Ammon's horn (tissue), 1 donor: ENCODE measurements at regions not wholly inside any gene's neighbourhood (a gene's known extent, or its start where the extent isn't known, plus 50 kb on each side); places are given as distances from the start of the nearest gene placed in this dataset.
A peak's percentile ranks its signal among the peaks of the same experiment; 100 is the strongest.
"Not testable (repeated sequence)": the region's sequence is repeated elsewhere in the genome, so short reads cannot be mapped to it uniquely, and the experiment has no call there.

ENCODE experiments used
- DNase-seq: peaks from one replicate; pipeline ENCODE4 v3.0.0-alpha.2; 2016; ENCODE audit warnings: low spot score

DNA sequence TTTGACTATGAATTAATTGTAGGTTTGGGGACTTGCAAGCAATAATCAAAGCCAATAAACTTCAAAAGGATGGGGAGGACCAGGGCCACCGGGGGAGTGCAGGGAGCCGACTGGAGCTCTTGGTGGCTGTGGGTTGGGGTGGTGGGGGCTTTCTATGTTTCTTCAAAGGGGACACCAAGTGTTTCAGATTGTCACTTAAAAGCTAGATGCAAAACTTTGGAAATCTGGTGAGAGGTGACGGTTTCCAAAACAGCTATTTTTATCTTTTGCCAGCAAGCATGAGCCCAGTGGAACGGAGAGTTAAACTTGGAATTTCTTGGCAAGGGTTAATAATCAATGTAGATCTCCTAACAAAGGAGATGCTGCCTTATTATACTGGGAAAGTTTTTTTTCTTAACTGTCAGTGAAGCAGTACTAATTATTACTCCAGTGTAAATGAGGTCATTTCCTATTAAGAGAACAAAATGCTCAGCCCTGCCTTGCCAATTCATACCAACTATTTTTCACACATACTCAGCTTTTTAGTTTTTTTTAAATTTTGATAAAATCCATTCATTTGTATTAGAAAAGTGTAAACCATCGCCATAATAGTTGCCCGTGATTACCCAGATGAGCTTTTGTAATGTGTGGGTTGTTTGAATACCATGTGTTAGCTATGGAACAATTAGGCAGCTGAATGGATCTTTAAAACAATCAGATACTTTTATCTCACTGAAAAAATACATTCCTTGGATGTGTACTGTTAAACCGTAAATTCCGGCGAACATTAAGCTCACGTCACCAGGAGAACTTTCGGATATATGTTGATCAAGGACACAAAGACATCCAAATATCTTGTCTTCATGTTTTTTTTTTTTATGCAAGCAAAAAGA, 95.9 kb upstream of the ZNF536 start:
- DNase-seq, result no peak

DNA sequence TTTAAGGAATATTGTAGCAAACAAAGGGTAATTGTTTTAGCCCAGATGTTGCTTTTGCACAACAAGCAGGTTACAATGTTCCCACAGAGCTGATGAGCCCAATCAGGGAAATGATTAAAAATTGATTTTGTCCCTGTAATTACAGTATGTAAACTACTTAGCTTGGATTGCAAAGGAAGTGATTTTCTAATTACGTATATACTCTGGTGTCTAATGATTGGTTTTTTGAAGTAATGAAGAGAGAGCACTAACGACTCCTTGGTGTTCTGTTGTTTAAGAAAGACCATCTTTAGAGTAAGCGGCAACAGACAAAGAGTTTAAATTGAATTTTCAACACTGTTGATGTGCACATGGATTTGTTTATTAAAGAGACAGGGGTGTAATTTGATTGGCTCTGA, 95.3 kb upstream of the ZNF536 start:
- no peak for DNase-seq

DNA sequence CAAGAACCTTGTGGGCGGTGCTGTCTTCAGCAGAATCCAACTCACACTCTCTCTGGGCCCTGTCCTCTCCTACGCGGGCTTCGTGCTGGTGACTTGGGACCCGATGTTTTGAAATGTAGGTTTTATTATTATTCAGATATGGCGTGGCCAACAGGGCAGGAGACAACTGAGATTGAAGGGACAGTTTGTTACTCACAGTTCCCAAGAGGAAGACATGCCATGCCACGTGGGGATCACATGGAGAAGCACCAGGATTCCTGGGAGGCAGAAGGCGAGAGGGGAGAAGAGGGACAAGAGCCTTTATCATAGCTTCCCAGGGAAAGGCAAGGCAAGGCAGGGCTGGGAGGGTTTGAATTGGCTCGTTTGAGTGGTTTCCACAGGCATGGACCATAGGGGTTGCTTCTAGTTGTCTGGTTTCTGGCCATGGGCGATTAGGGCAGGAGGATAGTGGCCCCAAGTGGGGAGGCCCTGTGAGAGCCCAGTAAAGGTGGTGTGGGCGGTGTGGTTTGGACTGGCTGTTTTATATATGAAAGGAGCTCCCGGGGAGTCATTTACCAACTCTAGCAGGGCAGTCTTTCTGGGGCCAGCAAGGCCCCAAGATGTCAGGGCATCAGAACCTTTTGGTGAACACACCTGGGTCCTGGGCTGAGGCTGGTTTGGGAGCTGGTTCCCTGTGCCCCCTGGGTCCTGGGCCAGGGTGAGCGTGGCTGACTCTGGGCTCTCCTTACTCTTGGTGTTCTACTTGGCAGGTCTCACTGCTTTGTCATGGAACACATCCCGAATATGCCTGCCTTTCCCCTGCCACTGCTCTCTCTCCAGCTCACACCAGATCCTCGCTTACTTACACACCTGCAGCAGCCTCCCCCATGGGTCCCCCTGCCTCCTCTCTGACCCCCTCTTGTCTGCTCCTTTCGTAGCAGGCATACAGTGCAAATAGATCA, 94.0 kb upstream of the ZNF536 start:
- no peak for DNase-seq

DNA sequence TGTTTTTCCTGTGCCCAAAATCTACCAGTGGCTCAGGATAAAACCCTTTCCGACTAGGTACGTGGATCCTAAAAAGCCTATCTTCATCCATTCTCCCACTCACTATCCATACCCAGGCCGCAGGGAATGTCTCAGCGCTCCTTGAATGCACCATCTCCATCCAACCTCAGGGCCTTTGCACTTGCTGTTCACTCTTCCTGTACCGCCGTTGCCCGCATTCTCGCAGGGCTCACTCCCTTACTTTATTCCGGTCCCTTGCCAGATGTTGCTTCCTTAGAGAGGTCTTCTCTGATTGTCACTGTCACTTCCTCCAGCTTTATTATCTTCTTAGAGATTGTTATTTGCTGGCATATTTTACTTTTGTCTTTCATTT, 93.3 kb upstream of the ZNF536 start:
- no peak for DNase-seq

DNA sequence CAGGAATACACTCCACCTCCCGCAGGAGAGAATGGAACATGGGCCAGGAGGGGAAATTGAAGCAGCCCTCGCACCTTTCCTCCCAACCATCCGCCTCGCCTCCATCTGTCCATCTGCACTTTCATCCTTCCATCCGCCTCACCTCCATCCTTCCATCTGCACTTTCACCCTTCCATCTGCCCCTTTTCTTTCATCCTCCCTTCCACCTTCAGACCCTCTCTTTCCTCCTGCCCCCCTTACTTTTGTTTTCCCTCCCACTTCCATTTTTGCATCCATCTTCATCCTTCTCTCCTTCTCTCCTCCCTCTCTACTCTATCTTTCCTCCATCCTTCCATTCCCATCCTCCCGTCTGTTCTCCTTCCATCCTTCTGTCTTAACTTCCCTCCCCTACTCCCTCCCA, 92.2 kb upstream of the ZNF536 start:
- DNase-seq, result no peak

DNA sequence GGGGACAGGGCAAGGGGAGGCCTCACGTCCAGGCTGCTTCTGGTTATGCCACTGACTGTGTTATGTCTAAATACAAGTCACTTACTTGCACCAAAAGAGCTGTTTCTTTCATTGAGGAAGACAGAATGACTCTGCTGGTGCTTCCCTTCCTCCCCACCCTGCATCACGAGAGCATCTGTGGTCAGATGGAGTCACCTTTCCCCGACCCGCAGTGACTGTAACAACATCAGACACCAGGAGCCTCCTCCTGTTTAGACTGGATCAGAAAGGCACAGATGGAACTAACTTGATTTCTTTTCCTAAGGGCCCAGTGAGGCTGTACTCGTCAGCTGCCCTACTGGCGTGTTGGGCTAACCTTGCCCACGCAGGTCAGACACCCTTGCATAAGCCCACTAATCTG, 90.3 kb upstream of the ZNF536 start:
- no peak for DNase-seq

DNA sequence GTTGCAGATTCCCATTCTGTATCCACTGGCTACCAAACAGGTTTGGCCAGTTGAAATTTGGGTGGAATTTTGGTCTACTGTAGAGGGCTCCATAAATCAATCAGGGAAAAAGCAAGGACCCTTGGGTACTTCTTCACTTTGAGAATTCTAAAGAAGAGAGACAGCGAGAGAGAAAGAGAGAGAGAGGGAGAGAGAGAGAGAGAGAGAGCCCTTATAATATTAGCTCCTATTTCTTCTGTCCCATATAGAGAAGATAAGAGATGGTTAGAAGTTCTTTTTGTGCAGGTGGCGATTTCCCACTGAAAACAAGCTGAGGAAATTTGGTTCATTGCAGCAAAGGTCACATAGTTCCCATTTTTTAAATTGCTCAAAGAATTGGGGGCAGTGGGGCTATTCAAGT, 88.6 kb upstream of the ZNF536 start:
- no peak for DNase-seq

DNA sequence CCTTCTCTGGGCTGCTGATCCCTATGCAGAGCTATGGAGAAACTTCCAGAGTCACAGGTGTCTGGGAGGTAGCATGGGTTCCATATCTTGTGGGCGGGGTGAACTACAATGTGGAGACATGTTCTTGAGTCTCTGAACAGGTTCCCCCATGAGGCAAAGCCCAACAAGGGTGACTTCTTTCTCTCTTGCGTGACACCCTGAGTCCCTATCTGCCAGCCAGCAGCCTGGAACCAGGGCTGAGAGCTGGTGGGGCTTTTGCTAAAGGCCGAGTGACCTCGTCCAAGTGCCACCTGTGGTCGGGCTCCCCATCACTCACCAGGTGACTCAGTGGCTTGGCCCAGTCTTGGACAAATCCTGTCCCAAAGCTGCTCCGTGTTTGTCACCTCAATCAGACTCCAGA, 88.0 kb upstream of the ZNF536 start:
- no peak for DNase-seq

DNA sequence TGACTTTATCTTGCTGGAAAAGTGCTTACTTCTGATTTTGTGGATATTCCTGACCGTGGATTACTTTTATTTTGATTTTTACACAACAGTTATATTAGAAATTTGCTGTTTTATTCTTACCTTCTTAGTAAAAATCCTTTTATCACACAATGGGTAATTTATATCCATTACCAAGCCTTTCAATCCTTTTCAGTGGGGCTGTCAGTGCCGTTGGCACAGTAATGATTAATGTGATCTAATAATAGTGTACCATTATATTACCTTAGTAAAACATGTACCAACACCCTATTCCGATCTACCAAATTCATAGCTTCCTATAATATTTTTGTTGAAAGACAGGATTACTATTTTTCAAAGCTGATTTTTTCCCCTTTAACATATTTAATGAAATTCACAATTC, 87.3 kb upstream of the ZNF536 start:
- no peak for DNase-seq

DNA sequence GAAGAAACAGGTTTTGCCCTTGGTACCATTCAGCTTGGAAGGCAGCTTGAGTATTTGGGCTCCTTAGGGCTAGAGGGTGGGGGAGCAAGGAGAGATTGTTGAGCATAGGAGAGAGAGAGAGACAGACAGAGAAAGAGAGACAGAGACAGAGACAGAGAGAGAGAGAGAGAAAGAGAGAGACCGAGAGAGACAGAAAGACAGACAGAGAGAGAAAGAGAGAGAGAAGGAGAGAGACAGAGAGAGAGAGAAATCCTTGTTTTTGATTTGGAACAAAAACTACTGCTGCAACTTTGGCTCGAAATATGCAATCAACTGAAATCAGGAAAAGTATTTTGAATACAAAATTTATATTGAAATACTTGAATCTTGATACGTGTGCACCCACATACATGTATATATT, 85.8 kb upstream of the ZNF536 start:
- DNase-seq, result no peak

DNA sequence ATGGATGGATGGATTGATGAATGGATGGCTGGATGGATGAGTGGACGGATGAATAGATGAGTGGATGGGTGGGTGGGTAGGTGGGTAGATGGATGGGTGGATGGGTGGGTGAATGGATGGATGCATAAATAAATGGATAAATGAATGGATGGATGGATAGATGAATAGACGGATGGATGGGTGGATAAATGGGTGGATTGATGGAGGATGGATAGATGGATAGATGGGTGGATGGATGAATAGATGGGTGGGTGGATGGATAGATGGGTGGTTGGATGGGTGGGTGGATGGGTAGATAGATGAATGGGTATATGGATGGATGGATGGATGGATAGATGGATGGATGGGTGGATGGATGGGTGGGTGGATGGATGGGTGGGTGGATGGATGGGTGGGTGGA, 84.9 kb upstream of the ZNF536 start:
- DNase-seq, result no peak

DNA sequence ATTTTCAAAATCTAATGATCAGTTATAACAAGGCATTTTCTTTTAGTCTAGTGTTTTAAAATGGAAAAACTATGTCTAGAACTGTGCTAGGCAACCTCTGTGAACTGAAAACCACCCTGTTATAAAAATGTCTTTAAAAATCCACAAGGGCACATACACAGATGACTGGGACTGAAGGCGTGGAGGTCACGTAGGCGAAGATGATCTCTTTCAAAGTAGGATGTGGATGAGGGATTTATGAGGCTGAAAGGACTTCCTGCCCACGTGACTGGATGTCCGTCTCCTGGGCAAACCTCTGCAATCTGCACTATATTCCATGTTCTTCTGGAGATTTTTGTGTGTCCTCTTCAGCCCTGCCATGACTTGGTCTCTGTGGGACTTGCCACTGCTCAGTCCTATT, 84.2 kb upstream of the ZNF536 start:
- DNase-seq, result no peak

DNA sequence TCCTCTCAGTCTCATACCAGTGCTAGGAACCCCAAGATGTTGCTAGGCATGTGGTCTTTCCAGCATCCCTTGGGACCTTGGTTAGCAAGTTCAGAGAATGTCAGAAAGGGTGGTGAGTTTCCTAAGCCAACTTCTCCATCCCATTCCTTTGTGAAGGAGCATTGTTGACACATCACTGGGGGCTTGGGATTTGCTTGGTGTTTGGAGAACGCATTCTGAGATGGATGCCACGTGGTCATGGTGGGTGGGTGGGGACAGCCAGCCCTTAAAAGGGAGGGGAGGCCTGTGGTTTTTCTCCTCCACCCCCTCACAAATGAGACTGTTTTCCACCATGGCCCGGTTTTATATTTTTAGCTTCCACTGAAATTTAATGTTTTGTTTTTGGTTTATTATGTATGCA, 83.3 kb upstream of the ZNF536 start:
- DNase-seq, result no peak

DNA sequence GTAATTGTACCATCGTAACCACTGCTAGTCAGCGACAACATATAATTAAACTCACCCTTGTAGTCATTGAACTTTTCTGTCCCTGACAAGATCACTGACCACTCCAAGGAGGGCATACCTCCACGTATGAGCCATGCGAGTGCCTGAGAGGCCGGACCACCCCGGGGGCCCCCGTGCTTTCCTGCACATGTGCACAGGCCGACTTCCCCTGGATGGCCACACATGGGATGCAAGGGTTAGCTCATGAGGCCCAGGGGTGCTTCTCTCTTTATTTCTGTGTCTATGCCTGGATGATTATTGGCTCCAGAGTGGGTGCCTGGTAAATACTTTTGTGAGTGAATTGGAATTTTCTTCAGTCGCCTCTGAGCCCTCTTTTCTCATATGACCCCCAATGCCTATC, 82.8 kb upstream of the ZNF536 start:
- no peak for DNase-seq

DNA sequence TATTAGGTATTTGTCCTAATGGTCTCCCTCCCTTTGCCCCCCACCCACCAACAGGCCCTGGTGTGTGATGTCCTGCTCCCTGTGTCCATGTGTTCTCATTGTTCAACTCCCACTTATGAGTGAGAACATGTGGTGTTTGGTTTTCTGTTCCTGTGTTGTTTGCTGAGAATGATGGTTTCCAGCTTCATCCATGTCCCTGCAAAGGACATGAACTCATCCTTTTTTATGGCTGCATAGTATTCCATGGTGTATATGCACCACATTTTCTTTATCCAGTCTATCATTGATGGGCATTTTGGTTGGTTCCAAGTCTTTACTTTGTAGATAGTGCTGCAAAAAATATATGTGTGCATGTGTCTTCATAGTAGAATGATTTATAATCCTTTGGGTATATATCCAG, 81.4 kb upstream of the ZNF536 start:
- DNase-seq, result not testable (repeated sequence)

DNA sequence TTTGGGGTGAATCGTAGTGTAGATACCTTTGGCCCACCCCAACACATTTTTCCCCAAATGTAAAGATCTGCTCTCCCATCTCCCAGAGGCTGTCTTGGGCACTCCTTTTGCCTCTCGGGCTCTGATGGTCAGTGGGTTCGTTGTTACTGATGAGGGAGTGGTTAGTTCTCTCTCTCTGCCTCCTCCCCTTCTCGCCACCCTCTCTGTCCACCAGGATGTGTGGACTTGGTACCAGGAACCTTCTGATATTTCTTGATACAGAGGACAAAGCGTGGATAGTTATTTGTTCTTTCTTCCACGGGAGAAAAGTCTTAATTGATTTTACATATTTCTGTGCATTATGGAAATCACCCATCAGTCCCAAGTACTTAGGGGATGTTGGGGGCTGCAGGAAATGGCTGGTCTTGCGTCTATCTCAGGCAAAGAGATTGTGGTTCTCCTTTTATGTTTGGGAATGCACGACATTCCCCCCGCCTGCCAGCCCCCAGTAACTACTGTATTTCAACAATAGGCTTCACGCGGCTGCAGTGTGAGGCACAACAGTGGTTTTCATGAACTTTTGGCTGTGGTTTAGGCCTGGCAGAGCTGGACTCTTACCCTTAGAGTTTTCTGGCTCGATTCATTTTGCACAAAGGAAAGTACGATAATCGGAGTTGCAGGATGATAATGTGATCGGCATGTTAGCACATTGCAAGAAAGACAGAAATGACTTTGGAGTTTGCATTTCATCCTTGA, 79.0 kb upstream of the ZNF536 start:
- peak; percentile 77 for DNase-seq

DNA sequence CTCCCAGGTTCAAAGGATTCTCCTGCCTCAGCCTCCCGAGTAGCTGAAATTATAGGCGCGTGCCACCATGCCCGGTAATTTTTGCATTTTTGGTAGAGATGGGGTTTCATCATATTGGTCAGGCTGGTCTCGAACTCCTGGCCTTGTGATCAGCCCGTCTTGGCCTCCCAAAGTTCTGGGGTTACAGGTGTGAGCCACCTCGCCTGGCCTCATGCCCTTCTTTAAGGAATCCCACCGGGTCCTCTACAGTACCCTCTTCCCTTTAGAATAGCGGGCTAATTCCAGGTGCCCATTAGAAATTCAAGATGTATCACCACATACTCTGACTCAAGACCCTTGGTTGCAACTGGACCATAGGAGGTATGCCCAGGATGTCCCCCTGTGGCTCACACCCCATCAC, 74.2 kb upstream of the ZNF536 start:
- no peak for DNase-seq

DNA sequence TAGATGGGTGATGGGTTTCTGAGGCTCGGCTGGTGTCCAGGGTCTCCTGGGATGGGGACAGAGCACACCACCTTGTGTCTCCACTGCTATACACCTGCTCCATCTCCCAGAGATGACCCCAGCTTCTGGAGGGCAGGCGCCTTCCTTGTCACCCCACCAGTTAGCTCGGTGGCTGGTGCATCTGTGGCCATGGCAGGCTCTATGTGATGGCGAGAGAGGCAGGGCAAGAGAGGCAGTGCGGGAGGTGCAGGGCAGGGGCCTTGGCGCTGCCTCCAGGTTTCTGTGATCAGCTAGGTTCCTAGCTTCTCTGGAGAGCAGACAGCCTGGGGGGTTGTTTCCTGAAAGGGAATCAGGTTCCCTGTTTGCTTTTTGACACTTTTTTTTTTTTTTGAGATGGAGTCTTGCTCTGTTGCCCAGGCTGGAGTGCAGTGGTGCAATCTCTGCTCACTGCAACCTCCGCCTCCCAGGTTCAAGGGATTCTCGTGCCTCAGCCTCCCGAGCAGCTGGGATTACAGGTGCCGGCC, 69.0 kb upstream of the ZNF536 start:
- DNase-seq, result no peak

DNA sequence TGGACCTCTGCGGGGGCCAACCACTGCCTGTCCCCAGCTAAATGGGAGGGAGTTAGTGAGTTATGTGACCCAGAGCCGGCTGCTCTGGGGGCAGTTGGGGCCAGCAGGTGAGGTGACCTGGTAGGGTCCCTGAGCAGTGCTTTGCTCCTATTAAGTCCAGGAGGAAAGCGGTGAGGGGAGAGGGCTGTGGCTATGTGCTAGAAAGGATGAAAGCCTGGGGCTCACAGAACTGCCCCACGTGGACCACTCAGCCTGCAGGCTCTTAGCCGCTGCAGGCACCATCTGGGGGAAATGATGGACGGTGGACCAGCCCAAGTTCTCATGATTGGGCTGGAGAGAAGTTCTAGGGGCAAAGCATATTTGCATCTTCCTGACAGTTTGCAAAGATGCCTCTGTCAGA, 67.6 kb upstream of the ZNF536 start:
- no peak for DNase-seq

DNA sequence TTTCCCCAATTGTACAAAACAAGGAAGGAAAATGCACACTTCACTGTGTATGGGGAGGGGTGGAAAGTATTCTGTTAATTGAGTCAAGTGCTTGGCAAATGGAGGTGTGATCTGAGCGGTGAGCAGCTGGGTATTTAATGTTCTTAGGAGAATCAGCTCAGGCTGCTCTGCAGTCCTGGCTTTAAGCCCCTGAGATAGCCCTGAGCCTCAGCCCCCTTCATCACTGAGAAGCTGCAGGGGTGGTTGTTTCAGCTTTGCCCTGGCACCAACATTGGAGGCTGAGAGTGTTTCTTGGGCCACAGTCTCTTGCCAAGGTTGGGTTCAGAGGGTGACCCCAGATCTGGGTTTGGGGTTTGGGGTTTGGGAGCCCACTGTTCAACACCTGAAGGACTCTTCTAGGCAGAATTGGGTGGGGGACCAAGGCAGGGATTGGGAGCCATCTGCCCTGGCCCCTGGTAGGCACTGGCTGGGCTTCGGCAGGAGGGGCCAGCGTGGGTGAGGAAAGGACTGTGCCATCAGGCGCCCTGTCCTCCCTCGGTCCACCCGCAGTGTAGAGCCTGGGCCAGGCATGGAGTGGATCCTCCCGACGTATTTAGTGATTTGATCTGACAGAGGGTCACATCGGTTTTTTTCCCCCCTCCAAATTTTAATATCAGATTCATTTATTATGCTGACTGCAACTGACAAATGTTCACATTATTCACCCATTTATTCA, 66.7 kb upstream of the ZNF536 start:
- no peak for DNase-seq

DNA sequence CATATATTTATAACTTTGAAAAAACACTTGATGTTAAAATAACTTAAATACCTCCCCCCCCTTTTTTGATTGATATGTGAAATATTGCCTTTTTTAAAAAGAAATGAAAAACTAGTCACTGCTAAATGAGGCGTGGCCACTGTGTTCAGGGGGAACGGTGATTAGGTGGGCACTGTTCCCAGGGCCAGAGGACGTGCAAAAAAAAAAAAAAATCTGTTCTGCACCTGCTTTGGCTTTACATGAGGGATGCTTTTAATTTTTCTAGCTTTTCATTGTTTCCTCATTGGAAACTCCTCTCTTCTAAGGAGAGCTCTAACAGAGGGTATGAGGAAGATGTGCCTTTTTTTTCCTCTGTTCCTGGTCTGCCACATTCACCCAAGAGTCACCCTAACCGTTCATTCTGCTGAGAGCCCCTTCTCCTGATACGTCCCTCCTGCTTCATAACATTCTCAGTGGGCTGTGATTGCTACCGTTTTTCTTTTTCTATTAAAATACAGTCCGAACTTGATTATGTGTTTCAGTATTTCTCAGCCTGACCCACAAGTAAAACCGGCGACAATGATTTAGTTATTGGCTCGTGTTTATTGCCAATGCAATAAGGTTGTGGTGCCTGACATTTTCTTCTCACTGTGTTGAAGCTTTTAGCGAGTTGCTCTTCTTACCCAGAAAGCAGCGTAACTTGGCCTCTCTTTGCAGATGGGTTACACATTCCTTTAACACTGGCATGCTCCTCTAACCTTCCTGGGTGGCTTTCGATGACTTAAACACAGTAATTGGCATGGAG, 64.8 kb upstream of the ZNF536 start:
- no peak for DNase-seq
